ENCODE measurements at regions not wholly inside any gene's neighbourhood (a gene's known extent, or its start where the extent isn't known, plus 50 kb on each side); places are given as distances from the start of the nearest gene placed in this dataset.

DNA sequence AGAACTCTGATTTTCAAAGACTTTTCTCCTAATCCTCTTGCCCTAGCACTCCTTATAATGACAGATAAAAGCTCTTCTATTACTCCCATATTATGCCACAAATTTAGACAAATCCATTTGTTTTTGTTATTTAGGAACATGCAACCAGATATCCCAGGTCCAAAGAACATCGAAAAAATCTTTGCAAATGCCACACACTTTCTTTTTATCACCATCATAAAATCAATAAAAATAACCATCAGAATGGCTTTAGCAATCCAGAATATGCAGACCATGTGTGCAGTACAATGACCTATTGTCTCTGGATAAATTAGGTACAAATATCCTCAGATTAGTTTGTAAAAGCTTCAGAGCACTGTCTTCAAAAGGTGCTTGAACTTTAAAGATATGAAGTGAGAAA lies 376.2 kb upstream of the TCF4 start:
- no peaks in the 10 kb centered on the region for H3K36me3 Mint-ChIP-seq (ENCODE audit: insufficient read depth in 1 of 3, low read depth in 3 of 3)
- Histone ChIP-seq H3K79me1 (ENCODE audit: insufficient read depth, low read depth, low read length, poor library complexity, severe bottlenecking) (no peaks in the 10 kb centered on the region), H2AFZ (ENCODE audit: low read length) (no peak overlapping the region), H3K18ac (ENCODE audit: insufficient read length, low read depth, low read length) (no peak overlapping the region), H3K56ac (ENCODE audit: insufficient read length, low read depth, low read length) (no peak overlapping the region), H3K23me2 (ENCODE audit: insufficient read length, low read depth, low read length, poor library complexity, severe bottlenecking) (no peaks in the 10 kb centered on the region), H4K8ac (replicated peaks; ENCODE audit: insufficient read length, low read depth, low read length) (no peak overlapping the region), H3K14ac (ENCODE audit: insufficient read depth, low read length) (no peak overlapping the region), H3K9ac (ENCODE audit: extremely low read depth, insufficient read length, low read length) (no peak overlapping the region), H2BK15ac (ENCODE audit: low read depth, low read length) (no peak overlapping the region), H2BK5ac (ENCODE audit: insufficient read length, low read length) (no peak overlapping the region), H3K4ac (ENCODE audit: low read depth, low read length) (no peak overlapping the region), H3K4me2 (ENCODE audit: insufficient read depth, insufficient read length, low read length) (no peak overlapping the region), H4K91ac (ENCODE audit: insufficient read length, low read depth, low read length) (no peak overlapping the region), H4K5ac (ENCODE audit: insufficient read length, low read depth, low read length) (no peak overlapping the region), H3K9me3 (ENCODE audit: control insufficient read depth, low read depth, low read length) (no peaks in the 10 kb centered on the region), H3K4me1 (ENCODE audit: insufficient read depth, low read length) (no peaks in the 10 kb centered on the region), H2BK120ac (ENCODE audit: low read depth, low read length, poor library complexity, severe bottlenecking) (no peak overlapping the region), H2BK12ac (ENCODE audit: insufficient read length, low read depth, low read length) (no peak overlapping the region), H3T11ph (ENCODE audit: low read length) (no peak overlapping the region), H4K20me1 (ENCODE audit: control insufficient read depth, insufficient read depth, insufficient read length) (no peaks in the 10 kb centered on the region), H3K23ac (ENCODE audit: insufficient read length, low read depth, low read length) (no peak overlapping the region), H3K79me2 (ENCODE audit: insufficient read depth, low read length) (no peaks in the 10 kb centered on the region), H3K27ac (ENCODE audit: insufficient read length, low read depth, low read length) (no peak overlapping the region), H2AK5ac (ENCODE audit: insufficient read length, low read length) (no peak overlapping the region), H2BK20ac (ENCODE audit: low read depth, low read length, poor library complexity, severe bottlenecking) (no peak overlapping the region), H3K27me3 (ENCODE audit: insufficient read depth, low read length) (no peaks in the 10 kb centered on the region)
- H3K9me3 Mint-ChIP-seq, result no peaks in the 10 kb centered on the region
- H3K4me3 Mint-ChIP-seq, result no peak overlapping the region
- no peak overlapping the region; a peak in 1 of 7 replicates for H3K27ac Mint-ChIP-seq
- peaks cover 4 to 11% of the 10 kb centered on the region in 2 experiments; a peak in 3 of 4 replicates for H3K4me1 Mint-ChIP-seq
- no peaks in the 10 kb centered on the region for H3K27me3 Mint-ChIP-seq (ENCODE audit: low read depth)
- TF ChIP-seq, protein P1, sequence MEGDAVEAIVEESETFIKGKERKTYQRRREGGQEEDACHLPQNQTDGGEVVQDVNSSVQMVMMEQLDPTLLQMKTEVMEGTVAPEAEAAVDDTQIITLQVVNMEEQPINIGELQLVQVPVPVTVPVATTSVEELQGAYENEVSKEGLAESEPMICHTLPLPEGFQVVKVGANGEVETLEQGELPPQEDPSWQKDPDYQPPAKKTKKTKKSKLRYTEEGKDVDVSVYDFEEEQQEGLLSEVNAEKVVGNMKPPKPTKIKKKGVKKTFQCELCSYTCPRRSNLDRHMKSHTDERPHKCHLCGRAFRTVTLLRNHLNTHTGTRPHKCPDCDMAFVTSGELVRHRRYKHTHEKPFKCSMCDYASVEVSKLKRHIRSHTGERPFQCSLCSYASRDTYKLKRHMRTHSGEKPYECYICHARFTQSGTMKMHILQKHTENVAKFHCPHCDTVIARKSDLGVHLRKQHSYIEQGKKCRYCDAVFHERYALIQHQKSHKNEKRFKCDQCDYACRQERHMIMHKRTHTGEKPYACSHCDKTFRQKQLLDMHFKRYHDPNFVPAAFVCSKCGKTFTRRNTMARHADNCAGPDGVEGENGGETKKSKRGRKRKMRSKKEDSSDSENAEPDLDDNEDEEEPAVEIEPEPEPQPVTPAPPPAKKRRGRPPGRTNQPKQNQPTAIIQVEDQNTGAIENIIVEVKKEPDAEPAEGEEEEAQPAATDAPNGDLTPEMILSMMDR (conservative IDR thresholded peaks at IDR 0.05), result no peak
- no CpG with 5 or more reads among the region's 1 CpG for WGBS (ENCODE audit: extremely low coverage, insufficient read length, low lambda C conversion rate)
- no peak for DNase-seq
